Activated naive CD4-positive, alpha-beta T cell treated with anti-CD3 and anti-CD28 coated beads, Interleukin-2, amount 50 U/mL, for 16 hours (primary cell): ENCODE measurements at regions not wholly inside any gene's neighbourhood (a gene's known extent, or its start where the extent isn't known, plus 50 kb on each side); places are given as distances from the start of the nearest gene placed in this dataset.
"Not testable (repeated sequence)": the region's sequence is repeated elsewhere in the genome, so short reads cannot be mapped to it uniquely, and the experiment has no call there.

ENCODE experiments used
- DNase-seq: peaks from one replicate; pipeline ENCODE4 v3.0.0-alpha.2; 2020

DNA sequence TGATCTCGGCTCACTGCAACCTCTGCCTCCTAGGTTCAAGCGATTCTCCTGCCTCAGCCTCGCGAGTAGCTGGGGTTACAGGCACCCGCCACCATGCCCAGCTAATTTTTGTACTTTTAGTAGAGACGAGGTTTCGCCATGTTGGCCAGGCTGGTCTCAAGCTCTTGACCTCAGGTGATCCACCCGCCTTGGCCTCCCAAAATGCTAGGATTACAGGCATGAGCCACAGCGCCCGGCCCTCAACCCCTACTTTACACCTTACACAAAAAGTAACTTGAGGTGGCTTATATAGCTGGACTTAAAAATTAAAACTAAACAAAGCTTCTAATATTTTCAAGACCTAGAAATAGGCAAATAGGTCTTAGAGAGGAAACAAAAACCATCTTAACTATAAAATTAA, 524.0 kb upstream of the FAM174A start:
- not testable (repeated sequence) for DNase-seq

DNA sequence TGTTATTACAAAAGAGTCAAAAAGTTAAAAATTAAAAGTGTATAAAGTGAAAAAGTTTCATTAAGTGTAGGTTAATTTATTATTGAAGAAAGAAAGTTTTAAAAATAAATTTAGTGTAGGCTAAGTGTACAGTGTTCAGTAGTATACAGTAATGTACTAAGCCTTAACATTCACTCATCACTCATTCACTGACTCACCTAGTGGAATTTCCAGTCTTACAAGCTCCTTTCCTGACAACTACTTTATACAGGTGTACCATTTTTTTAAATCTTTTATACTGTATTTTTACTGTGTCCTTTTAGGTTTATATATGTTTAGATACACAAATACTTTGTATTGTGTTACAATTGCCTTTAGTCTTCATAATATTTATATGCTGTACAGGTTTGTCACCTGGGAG, 530.2 kb upstream of the FAM174A start:
- DNase-seq: no peak

DNA sequence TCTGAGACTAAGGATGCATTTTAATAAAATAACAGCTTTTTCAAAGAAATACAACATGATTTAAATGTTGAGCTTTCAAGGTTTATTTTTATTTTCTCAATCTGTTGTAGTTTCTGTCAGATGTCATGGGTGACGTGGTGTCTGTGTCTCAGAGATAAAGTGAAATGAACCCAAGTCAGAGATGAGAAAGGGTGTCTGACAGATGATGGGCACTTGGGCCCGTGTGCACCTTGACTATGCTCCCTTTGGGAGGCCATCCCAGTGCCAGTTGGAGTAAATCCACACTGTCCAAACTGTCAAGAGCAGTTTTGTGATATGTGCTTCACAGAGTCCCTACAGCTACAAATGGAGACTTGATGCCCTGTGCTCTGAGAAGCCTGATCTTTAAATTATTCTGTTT, 536.9 kb upstream of the FAM174A start:
- DNase-seq: no peak

DNA sequence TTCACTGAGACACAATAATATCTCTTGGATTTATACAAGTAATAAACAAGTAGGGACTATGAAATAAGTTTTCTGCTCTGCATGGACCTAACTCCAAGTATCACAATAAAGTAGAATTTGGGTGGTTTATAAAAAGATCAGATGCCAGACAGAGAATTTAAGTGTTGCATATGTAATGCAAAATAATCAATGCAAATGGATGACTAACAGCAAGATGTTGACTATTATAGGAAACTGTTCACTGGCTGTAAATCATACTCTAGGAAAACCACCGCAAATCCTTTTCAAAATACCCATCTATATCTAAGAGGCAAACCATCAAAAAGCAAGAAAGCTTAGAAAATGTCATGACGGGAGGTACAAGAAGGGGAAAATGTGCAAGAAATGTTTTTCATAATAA, 539.8 kb upstream of the FAM174A start:
- no peak for DNase-seq

DNA sequence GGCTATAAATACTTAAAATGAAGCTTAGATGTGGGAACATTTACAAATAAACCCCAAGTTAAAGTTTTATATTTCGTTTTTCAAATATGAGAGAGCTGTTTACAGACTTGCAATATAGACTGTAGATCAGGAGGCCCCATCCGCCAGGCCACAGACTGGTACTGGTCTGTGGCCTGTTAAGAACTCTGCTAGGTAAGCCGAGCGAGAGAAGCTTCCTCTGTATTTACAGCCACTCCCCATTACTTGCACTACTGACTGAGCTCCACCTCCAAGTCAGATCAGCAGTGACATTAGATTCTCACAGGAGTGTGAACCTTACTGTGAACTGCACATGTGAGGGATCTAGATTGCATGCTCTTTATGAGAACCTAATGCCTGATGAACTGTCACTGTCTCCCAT, 561.4 kb upstream of the FAM174A start:
- DNase-seq: no peak

DNA sequence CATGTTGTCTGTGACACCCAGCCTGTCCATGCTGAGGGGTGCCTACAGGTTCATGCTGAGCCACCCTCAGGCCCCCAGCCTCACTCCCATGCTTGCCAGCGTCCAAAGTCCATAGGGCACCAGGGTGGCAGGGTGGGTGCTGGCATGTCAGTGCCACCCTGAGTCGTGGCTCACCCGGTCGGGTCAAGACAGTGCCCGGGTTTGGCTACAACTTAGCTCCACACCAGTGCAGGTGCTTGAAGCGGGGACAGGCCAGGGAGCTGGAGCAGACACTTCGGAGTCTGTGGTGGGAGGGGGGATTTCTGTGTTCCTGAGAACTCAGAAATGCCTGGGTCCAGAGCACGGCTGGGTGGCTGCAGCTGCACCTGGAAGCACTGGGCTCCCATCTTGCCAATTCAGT, 579.2 kb upstream of the FAM174A start:
- no peak for DNase-seq

DNA sequence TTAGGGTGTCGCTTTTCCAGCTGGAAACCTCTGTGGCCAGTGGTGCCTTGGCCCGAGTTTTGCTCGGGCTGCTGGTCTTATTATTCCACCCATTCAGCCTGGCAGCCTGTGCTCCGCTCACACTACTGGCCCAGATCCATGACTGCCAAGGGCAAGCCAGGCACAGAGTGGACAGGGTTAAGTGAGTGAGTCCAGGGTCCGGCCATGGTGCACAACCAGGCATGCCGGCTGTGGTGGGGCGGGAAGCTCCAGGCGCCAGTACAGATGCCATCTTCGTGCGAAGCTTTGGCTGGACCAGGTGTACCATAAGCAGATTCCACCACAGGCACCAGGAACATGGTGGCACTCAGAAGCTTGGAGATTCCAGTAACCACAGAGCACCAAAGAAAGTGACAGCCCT, 580.2 kb upstream of the FAM174A start:
- DNase-seq: no peak

DNA sequence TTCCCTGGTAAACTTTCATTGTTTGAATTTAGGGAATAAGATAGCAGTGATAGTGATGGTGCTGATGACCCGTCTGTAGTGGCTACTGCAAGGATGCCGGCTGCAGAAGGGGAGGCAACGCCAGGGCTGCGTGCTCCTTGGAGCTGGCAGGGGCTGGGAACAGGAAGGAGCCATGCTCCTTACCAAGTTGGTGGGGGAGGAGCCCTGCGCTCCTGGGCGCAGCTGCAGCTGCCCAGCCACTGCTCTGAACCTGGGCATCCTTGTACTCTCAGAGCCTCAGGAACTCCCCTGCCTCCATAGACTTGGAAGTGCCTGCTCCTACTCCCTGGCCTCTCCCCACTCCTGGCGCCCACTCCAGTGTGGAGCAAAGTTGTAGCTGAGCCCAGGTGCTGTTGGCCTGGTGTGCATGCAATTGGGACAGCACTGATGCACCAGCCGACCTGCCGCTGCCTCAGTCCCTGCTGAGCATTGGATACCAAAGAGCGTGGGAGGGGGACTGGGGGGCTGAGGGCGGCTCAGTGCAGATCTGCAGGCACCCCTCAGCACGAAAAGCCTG, 585.1 kb upstream of the FAM174A start:
- DNase-seq: no peak

DNA sequence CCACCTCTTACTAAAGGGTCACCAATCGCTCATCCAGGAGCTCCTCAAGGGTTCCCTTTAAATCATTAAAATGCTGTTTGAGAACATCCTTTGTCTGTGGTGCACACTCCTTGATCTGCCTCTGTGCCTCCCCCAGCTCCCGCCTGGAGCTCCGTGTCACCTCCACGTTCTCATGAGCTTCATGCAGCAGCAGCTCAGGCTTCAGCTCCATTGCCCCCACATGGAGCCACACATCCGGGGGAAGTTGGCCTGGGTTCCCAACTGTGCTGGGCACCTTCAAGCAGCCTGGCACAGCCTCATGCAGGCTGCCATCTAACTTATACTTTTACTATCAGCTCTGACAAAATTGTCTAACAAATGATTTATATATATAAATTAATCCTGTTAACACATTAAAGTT, 585.8 kb upstream of the FAM174A start:
- no peak for DNase-seq

DNA sequence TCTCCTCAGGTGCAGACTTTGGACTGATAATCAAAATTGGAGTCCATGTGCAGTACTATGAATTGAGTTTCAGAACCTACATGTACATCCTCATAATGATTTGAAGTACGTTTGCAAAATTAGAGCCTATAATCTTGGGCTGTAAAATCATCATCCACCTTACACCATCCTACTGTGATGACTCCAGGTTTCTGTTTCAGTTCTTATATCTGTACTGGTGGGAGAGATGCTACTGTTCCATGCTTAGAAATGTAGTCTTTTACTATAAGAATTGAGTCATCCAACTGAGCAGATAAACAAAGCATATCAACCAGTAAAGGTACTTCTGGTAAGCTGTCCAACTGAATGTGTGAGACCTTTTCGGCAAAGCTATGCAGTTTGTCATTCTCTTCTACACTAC, 586.3 kb upstream of the FAM174A start:
- DNase-seq: no peak

DNA sequence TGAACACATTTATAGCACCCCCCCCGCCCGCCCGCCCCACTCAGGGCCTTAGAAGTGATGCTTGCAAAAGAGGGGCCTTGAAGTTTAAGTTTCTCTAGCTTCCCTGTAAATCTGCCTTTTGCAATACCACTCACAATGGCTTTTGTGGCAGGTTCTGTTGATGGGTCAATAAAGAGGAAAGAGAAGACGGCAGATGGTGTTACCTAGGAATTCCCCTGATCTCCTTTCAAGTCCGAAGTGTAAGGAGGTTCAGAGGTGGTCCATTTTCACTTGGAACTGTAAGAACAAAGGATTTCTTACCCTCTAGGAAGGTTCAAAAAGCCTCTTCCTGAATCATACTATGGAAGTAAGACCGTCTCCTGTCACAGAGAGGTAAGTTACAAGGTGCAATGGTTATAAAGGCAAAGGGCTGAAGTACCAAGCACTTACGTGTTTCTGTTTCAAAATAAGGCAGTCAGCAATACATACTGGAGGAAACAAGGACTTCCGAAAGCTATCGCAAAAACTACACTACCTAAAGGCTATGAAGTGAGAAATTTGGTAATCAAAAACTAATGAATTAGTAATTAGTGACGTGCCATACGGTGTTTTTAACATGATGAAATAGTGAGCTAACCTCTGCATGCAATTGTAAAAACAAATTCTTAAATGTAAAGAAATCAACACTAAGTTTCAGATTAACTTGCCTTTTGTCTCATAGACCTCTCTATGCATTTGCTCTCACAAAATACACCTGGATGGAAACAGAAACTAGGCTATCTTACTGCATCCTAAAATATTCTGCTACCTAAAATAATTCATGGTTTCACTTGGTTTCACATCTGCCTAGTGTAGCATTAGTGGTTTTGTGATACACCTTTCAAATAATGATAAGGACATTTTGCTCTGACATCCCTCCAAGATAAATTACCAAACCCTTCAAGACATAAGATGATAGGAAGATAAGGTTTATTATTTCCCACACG, 589.4 kb upstream of the FAM174A start:
- no peak for DNase-seq

DNA sequence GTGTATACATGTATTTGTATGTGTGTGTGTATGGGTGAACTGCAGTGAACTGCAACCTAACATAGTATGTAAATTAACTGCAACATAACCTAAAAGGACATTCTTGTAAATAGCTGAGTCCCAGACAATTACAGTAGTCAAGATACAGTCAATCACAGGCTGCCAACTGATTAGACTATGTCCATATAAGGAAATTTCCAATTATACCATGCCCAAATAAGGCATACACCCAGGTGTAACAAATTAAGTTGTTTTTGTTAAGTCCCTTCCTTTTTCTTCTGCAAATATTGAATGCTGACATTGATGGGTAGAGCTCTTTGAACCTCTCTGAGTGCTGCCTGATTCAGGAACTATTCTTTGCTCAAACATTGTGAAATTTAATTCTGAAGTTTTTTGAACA, 594.6 kb upstream of the FAM174A start:
- DNase-seq: no peak

DNA sequence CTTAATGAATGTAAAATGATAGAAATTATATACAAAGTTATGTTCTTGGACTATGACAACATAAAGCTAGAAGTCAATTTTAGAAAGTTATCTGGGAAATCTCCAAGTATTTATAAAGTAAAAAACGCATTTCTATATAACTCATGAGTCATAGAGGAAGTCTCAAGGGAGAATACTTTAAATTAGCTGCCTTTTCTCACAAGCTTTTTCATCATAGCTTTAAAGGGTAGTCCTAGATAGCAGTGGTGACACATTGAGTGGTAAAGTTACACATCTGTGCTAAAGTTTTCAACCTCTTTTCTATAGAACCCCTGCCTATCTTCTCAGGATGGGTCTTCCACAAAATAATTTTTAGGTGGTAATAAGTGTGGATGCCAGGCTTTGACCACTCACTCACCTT, 598.3 kb upstream of the FAM174A start:
- no peak for DNase-seq

DNA sequence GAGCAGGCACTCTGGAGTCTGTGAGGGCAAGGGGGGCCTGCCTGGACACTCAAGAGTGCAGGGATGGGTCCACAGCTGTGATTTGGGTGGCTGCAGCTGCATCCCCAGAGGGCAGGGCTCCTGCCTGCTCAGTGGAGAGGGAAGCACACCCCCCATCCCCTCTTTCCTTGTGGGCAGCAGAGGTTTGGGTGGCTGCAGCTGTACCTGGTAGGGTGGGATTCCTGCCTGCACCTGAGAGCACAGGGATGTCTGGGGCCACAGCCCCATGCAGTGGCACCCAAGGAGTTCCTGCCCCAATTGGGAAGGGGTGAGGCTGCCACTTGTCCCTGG, 605.4 kb upstream of the FAM174A start:
- DNase-seq: no peak

DNA sequence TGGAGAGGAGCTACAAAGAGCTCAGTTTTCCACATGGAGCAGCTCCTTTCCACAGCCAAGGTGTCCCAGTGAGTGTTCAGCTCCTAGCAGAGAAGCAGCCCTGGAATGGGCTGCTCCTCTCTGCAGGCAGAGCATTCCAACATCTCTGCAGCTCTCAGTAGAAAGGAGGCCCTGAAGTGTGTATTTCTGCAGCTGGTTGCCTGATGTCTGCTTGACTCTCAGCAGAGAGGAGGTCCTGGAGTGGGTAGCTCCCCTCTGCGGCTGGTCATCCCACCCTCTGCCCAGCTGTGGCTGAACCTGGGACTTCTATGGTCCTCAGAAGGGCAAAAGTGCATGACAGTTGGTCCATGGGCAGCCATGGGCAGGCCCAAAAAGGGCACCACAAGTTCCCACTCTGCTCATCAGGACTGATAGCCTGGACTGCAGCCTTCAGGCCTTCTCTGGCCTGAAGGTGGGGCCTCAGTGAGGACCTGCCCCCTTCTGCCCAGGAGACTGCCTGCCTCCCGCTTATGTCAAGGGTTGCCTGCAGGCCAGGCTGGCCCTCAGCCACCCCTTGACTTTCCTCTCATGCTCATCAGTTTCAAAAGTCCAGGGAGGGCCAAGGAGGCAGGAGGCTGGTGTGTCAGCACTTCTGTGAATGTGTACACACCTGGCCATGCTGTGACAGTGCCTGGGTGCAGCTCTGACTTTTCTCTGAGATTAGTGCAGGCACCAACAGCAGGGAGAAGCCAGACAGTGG, 605.9 kb upstream of the FAM174A start:
- no peak for DNase-seq

DNA sequence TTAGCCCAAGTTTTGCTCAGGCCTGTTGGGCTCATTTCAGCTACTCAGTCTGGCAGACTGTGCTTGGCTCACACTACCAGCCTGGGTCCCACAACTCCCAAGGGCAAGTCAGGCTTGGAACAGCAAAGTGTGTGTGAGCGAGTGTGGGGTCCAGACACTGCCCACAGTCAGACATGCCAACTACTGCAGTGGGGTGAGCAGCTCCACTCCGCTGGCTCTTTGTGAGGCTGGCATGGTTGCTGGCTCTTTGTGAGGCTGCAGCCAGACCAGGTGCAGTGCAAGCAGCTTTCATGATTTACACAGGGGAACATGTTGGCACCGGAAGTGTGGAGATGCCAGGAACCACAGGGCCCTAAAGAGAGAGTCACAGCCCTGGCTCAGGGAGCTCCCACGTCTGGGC, 606.7 kb upstream of the FAM174A start:
- DNase-seq: no peak

DNA sequence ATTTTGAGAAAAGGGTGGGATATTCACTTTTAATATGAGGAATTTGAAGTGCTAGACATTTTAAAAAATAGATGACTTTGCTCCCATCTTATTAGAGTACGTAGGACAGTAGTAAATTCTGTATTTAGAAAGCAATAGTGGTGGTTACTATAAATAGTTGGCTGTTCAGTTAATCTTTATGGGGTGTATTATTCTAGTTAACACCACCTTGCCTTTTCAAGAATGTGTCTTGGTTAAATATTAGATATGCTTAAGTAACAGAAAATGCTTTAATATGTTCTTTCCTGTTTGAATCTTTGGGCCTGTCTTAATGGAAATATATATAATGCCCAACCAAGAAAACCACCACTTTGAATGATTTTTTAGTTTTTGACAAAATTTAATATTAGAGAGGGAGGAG, 608.7 kb upstream of the FAM174A start:
- no peak for DNase-seq

DNA sequence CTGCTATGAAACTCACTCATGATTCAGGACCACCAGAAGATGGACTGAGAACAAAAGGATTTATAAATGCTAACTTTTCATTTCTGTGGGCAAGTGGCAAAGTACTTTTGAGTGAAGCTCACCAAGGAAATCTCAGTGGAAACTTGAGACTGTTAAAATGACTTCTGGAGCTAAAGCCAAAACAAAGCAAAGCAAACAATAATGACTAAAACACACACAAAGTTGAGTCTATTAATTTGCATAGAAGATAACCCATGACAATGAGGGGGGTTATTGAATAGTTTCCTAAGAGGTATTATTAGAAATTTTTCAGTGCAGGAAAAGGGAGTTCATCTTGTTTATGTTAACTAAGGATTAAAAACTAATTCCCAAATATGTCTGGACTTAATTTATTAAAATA, 612.8 kb upstream of the FAM174A start:
- no peak for DNase-seq

DNA sequence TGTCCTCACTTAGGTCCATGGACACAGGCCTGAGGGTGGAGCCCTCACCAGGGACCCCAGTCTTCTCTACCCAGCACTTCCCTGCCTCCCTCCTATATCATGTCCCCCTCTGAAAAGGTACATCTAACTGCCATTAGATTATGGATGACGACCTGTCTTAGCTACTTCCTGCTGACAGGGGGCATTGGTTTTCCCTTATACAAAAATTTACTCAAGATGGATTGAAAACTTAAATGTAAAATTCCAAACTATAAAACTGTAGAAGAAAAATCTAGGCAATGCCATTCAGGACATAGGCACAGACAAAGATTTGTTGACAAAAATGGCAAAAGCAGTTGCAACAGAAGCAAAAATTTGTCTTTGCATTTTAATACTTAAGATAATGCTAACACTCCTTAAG, 623.2 kb upstream of the FAM174A start:
- no peak for DNase-seq

DNA sequence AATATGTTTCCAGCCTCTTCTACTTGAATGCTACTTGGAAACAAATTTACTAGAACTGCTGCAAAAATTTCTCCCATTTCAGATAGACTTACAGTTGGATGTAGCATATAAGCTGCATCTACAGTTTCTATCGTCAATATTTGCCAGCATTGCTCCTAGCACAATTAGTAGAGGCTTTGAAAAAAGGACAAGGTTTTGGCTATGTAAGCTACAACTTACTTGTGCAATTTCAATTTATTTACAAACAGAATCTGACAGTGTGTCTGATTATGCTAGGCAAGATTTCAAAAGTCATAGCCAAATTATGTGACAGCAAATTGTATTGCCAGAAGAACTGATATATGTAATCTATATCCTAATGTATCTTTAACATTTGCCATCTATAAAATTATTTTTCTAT, 628.4 kb upstream of the FAM174A start:
- DNase-seq: no peak

DNA sequence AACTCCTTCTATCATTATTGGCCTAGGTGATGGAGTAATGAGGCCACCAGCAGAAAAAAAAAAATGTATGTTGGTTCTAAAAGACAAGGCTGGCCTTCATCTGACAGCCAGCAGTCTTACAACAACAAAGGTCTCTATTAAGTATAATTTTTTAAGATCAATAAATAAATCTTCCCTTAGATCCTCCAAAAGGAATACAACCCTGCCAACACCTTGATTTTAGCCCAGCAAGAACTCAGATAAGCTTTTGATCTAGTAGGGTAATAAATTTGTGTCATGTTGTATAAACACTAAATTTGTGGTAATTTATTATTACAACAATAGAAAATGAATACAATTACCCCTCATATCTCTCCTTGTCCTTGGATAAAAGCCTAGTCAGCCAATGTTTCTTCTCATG, 633.2 kb upstream of the FAM174A start:
- DNase-seq: no peak

DNA sequence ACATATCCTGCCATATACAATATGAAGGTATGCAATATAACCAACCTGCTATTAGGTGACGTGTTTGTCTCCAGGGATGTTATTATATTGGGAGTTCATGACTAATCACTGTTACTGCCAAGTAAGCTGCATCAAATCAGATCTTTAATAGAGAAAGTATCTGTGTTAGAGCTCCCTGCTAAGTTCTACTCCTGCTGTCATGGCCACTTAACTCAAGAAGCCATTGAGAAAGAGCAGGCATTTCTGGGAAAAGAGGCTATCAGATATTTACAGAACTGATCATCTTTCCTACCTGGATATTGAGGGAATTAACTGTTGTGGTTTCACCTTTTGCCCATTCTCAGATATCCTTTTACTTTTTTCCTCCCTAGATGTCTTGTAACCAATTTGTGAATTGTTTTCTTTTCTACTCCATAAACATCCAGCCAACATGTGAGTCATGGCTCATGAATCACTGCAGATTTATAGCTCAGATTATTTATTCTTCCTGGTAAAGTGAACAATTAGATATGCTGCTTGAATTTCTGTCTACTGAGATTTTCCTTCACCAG, 634.8 kb upstream of the FAM174A start:
- no peak for DNase-seq

DNA sequence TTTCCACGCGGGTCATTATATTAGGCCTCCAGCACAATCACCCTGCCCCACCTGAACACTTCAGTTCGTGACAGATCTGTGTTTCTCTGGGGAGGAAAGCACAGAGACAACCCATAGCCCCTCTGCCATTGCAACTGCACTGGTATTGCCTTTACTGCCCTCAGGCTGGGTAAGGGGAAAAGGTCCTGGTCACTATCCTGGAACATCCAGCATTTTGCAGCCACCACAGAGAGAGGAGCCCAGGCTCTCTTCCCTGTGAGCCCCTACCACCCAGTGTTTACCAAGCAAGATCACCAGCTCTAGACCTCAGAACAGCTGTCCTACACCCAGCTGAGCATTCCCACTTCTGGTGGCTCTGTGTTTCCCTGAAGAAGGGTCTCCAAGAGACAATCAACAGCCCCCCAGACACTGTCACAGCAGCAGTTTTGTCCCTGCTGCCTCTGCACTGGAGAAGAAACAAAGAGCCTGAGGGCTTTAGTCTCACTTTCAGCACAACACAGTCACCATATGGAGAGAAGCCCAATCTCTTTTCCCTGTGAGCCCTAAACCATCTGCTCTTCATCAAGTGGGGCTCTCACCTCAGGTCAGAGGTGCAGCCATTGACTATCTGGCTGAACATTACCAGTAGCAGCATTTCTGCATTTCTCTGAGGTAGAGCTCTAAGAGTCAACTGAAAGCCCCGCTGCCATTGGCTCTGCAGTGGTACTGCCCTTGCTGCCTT, 655.2 kb upstream of the FAM174A start:
- DNase-seq: no peak
